ENCODE measurements at regions not wholly inside any gene's neighbourhood (a gene's known extent, or its start where the extent isn't known, plus 50 kb on each side); places are given as distances from the start of the nearest gene placed in this dataset.
"Not testable (repeated sequence)": the region's sequence is repeated elsewhere in the genome, so short reads cannot be mapped to it uniquely, and the experiment has no call there.

- Histone ChIP-seq H2AFZ (no peak overlapping the region), H3K4me2 (ENCODE audit: unreplicated experiment) (no peak overlapping the region), H3K9me3 (ENCODE audit: low read depth) (no peaks in the 10 kb centered on the region), H3K4me3 (no peak overlapping the region), H3F3A (ENCODE audit: insufficient read depth) (no peaks in the 10 kb centered on the region), H3K79me2 (ENCODE audit: insufficient read depth) (no peaks in the 10 kb centered on the region), H3K27ac (no peak overlapping the region), H3K4me1 (ENCODE audit: insufficient read depth) (no peaks in the 10 kb centered on the region), H3K27me3 (replicated peaks; ENCODE audit: insufficient read depth) (no peaks in the 10 kb centered on the region), H3K9ac (no peak overlapping the region), H3K9me2 (ENCODE audit: insufficient read depth) (no peaks in the 10 kb centered on the region), H4K20me1 (ENCODE audit: insufficient read depth) (no peaks in the 10 kb centered on the region), H3K36me3 (ENCODE audit: low read depth) (no peaks in the 10 kb centered on the region)
- in situ Hi-C loops (cut with MboI): no loop called here
- TF ChIP-seq EZH2phosphoT487 (IDR thresholded peaks at IDR 0.05; ENCODE audit: insufficient read depth, low read depth): no peak
- TF ChIP-seq EZH2 (IDR thresholded peaks at IDR 0.05; ENCODE audit: insufficient read depth, poor library complexity, severe bottlenecking): no peak
- DNase-seq: no peak
- WGBS, 2 experiments (ENCODE audit: low coverage in 1 of 2, low lambda C conversion rate in 2 of 2, missing lambda C conversion rate in 2 of 2): 75 to 76% methylated on average over 9 of the region's 9 CpGs
Observed at GRCh38 chr17:20825539-20825938, 217.3 kb downstream of the USP22 start.

- H3K27ac ChIP-seq; in situ Hi-C loops (cut with MboI); H3K9ac ChIP-seq; H4K20me1 ChIP-seq (ENCODE audit: insufficient read depth); H3K4me2 ChIP-seq (ENCODE audit: unreplicated experiment); DNase-seq; H3K79me2 ChIP-seq (ENCODE audit: insufficient read depth); H3K4me1 ChIP-seq (ENCODE audit: insufficient read depth); H3K9me2 ChIP-seq (ENCODE audit: insufficient read depth); H3F3A ChIP-seq (ENCODE audit: insufficient read depth); H3K4me3 ChIP-seq; H2AFZ ChIP-seq; H3K9me3 ChIP-seq (ENCODE audit: low read depth); H3K36me3 ChIP-seq (ENCODE audit: low read depth): not testable (repeated sequence)
- peak; percentile 26 for TF ChIP-seq EZH2 (IDR thresholded peaks at IDR 0.05; ENCODE audit: insufficient read depth, poor library complexity, severe bottlenecking)
- H3K27me3 ChIP-seq (replicated peaks; ENCODE audit: insufficient read depth): peaks cover 31% of the 10 kb centered on the region
- 23% methylated on average over 14 of the region's 23 CpGs for WGBS, 2 experiments (ENCODE audit: low coverage in 1 of 2, low lambda C conversion rate in 2 of 2, missing lambda C conversion rate in 2 of 2)
Observed at GRCh38 chr17:20840453-20840852, 202.4 kb downstream of the USP22 start.

DNA sequence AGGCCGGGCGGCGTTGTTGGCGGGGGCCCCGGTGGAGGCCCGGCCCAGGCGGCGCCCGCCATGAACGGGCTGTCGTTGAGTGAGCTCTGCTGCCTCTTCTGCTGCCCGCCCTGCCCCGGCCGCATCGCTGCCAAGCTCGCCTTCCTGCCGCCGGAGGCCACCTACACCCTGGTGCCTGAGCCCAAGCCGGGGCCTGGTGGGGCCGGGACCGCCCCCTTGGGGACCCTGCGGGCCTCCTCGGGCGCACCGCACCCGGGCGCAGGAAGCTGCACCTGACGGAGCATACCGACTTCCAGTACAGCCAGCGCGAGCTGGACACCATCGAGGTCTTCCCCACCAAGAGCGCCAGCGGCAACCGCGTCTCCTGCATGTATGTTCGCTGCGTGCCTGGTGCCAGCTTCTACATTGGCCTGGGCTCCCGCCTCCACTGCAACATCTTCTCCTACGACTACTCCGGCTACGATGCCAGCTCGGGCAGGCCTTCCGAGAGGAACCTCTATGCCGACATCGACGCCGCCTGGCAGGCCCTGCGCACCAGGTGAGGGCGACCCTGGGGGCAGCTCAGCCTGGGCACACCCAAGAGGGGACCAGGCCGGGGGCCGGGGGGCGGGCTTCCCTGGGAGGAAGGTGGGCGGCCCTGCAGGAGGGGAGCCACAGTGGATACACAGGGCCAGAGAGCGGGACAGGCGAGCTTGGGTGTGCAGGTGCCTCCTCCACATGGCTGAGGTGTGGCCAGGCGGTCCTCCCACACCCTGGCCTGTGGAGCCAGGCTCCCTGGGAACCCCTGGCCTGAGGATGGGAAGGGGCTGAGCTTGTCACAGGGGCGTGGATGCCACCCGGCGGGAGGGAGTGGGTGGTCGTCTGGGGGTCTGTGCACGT, 201.6 kb downstream of the USP22 start:
- H3K4me3 ChIP-seq; H3K9ac ChIP-seq; in situ Hi-C loops (cut with MboI); H3K79me2 ChIP-seq (ENCODE audit: insufficient read depth); H3K36me3 ChIP-seq (ENCODE audit: low read depth); H3K27ac ChIP-seq; H3F3A ChIP-seq (ENCODE audit: insufficient read depth); H4K20me1 ChIP-seq (ENCODE audit: insufficient read depth); H3K9me3 ChIP-seq (ENCODE audit: low read depth); H3K4me2 ChIP-seq (ENCODE audit: unreplicated experiment); H2AFZ ChIP-seq; H3K9me2 ChIP-seq (ENCODE audit: insufficient read depth); DNase-seq; H3K4me1 ChIP-seq (ENCODE audit: insufficient read depth): not testable (repeated sequence)
- H3K27me3 ChIP-seq (replicated peaks; ENCODE audit: insufficient read depth): peaks cover 37% of the 10 kb centered on the region
- 47 to 51% methylated on average over 14 to 26 of the region's 62 CpGs for WGBS, 2 experiments (ENCODE audit: low coverage in 1 of 2, low lambda C conversion rate in 2 of 2, missing lambda C conversion rate in 2 of 2)

GRCh38 chr17:20842012-20842411, 200.8 kb downstream of the USP22 start:
- in situ Hi-C loops (cut with MboI); H3K27ac ChIP-seq; H3K4me1 ChIP-seq (ENCODE audit: insufficient read depth); H4K20me1 ChIP-seq (ENCODE audit: insufficient read depth); H3K9ac ChIP-seq; H3K9me3 ChIP-seq (ENCODE audit: low read depth); H2AFZ ChIP-seq; DNase-seq; H3K9me2 ChIP-seq (ENCODE audit: insufficient read depth); H3K4me3 ChIP-seq; H3K36me3 ChIP-seq (ENCODE audit: low read depth); H3K79me2 ChIP-seq (ENCODE audit: insufficient read depth); H3F3A ChIP-seq (ENCODE audit: insufficient read depth); H3K4me2 ChIP-seq (ENCODE audit: unreplicated experiment): not testable (repeated sequence)
- 82 to 84% methylated on average over 10 to 14 of the region's 14 CpGs for WGBS, 2 experiments (ENCODE audit: low coverage in 1 of 2, low lambda C conversion rate in 2 of 2, missing lambda C conversion rate in 2 of 2)
- peaks cover 37% of the 10 kb centered on the region for H3K27me3 ChIP-seq (replicated peaks; ENCODE audit: insufficient read depth)

- peaks cover 38% of the 10 kb centered on the region for H3K27me3 ChIP-seq (replicated peaks; ENCODE audit: insufficient read depth)
- in situ Hi-C loops (cut with MboI); H3K9me2 ChIP-seq (ENCODE audit: insufficient read depth); H2AFZ ChIP-seq; H3K27ac ChIP-seq; H3K36me3 ChIP-seq (ENCODE audit: low read depth); H3K4me1 ChIP-seq (ENCODE audit: insufficient read depth); H3K4me2 ChIP-seq (ENCODE audit: unreplicated experiment); H3F3A ChIP-seq (ENCODE audit: insufficient read depth); DNase-seq; H3K79me2 ChIP-seq (ENCODE audit: insufficient read depth); H4K20me1 ChIP-seq (ENCODE audit: insufficient read depth); H3K9me3 ChIP-seq (ENCODE audit: low read depth); H3K9ac ChIP-seq; H3K4me3 ChIP-seq: not testable (repeated sequence)
- 24 to 63% methylated on average over 5 to 19 of the region's 19 CpGs for WGBS, 2 experiments (ENCODE audit: low coverage in 1 of 2, low lambda C conversion rate in 2 of 2, missing lambda C conversion rate in 2 of 2)
Observed at GRCh38 chr17:20843261-20843660, 199.6 kb downstream of the USP22 start.

GRCh38 chr17:20843799-20844553, 198.8 kb downstream of the USP22 start:
- H4K20me1 ChIP-seq (ENCODE audit: insufficient read depth); H3K4me1 ChIP-seq (ENCODE audit: insufficient read depth); H3K9me3 ChIP-seq (ENCODE audit: low read depth); H3K4me2 ChIP-seq (ENCODE audit: unreplicated experiment); H3K4me3 ChIP-seq; in situ Hi-C loops (cut with MboI); H3K9me2 ChIP-seq (ENCODE audit: insufficient read depth); H3F3A ChIP-seq (ENCODE audit: insufficient read depth); H3K79me2 ChIP-seq (ENCODE audit: insufficient read depth); H3K27ac ChIP-seq; H2AFZ ChIP-seq; H3K36me3 ChIP-seq (ENCODE audit: low read depth); H3K9ac ChIP-seq: not testable (repeated sequence)
- peak; percentile 7 for DNase-seq
- H3K27me3 ChIP-seq (replicated peaks; ENCODE audit: insufficient read depth): peaks cover 34% of the 10 kb centered on the region
- 9 to 14% methylated on average over 4 to 49 of the region's 74 CpGs for WGBS, 2 experiments (ENCODE audit: low coverage in 1 of 2, low lambda C conversion rate in 2 of 2, missing lambda C conversion rate in 2 of 2)

DNA sequence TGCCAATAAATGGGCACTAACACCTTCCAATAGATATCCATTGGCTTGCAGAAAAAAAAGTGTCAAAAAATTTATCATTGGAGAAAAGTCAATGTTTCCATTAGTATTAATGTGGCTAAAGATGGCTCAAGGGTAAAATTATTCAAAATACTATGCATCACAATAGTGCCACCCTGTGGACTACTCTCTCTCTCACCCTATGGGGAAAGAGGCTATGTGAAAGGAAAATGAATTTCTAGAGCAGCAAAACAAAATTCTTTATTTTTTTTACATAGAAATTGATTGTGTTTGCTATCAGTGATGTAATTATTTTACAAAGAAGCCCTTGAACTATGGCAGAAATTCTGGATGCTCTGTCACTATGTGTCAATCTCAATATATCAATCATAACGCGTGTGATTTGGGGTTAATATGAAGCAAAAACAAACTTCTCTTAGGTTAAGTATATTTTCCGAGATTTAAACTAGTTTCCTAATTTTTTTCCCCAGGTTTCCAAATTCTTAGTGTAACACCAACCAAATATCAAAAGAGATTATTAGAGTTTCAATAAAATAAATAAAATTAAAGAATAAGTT, 193.9 kb downstream of the USP22 start:
- H2AFZ ChIP-seq; H3K9me2 ChIP-seq (ENCODE audit: insufficient read depth); in situ Hi-C loops (cut with MboI); H3K36me3 ChIP-seq (ENCODE audit: low read depth); H3K4me2 ChIP-seq (ENCODE audit: unreplicated experiment); H3K9me3 ChIP-seq (ENCODE audit: low read depth); H3K79me2 ChIP-seq (ENCODE audit: insufficient read depth); H3K27ac ChIP-seq; H3K9ac ChIP-seq; H3K4me1 ChIP-seq (ENCODE audit: insufficient read depth); H3K4me3 ChIP-seq; H3F3A ChIP-seq (ENCODE audit: insufficient read depth); H4K20me1 ChIP-seq (ENCODE audit: insufficient read depth): not testable (repeated sequence)
- WGBS, 2 experiments (ENCODE audit: low coverage in 1 of 2, low lambda C conversion rate in 2 of 2, missing lambda C conversion rate in 2 of 2): 60 to 66% methylated on average over 3 of the region's 3 CpGs
- peaks cover 23% of the 10 kb centered on the region for H3K27me3 ChIP-seq (replicated peaks; ENCODE audit: insufficient read depth)
- DNase-seq: peak; percentile 26

All from GM23248 (cell line).